IMR-90 (cell line): ENCODE measurements at regions not wholly inside any gene's neighbourhood (a gene's known extent, or its start where the extent isn't known, plus 50 kb on each side); places are given as distances from the start of the nearest gene placed in this dataset.

Experiments
- ATAC-seq: fragments of 200-7000 bp; cut with Tn5 transposase; 2 replicates; pipeline ENCODE4 v1.9.1; 2020; ENCODE audit warnings: low read depth, mild to moderate bottlenecking, moderate library complexity
- BruUV-seq: library from RNA; stranded (reverse); fragments of 400-500 nt; replicated peaks from 2 replicates; lab custom pipeline; 2021; lab: Mats Ljungman, UMichigan
- CTCF ChIA-PET: fragments of 300-600 bp; formaldehyde crosslinking; extraction: SDS; loops from one replicate; lab custom pipeline; 2021; ENCODE audit warnings: antibody characterized with exemption; lab: Yijun Ruan, JAX
- POLR2A ChIA-PET: fragments of 300-600 bp; sonication (Branson Sonifier 250); formaldehyde crosslinking; loops from one replicate; lab custom pipeline; 2022; ENCODE audit warnings: antibody characterized with exemption; ENCODE audit not compliant: unreplicated experiment; lab: Charles Lee
- DNase-seq: peaks from one replicate; pipeline ENCODE4 v3.0.0; 2013
- H2AFZ ChIP-seq: replicated peaks from 2 replicates; pipeline ENCODE3; 2013; ENCODE audit warnings: low read length, mild to moderate bottlenecking; ENCODE audit not compliant: poor library complexity
- H2AK5ac ChIP-seq: 2 replicates; pipeline ENCODE4 v1.6.1; 2013; ENCODE audit warnings: low read depth, low read length, inconsistent platforms
- H2AK9ac ChIP-seq: replicated peaks from 2 replicates; pipeline ENCODE3; 2013; ENCODE audit warnings: mild to moderate bottlenecking, low read depth, low read length, moderate library complexity; ENCODE audit not compliant: poor library complexity
- H2BK120ac ChIP-seq: 2 replicates; pipeline ENCODE4 v1.6.1; 2013; ENCODE audit warnings: low read depth, low read length, inconsistent platforms
- H2BK15ac ChIP-seq: 3 replicates; pipeline ENCODE4 v1.6.1; 2013; ENCODE audit warnings: low read depth, low read length, inconsistent platforms
- H2BK20ac ChIP-seq: 2 replicates; pipeline ENCODE4 v1.6.1; 2013; ENCODE audit warnings: low read depth, mild to moderate bottlenecking, inconsistent platforms, low read length, moderate library complexity
- H2BK5ac ChIP-seq: 2 replicates; pipeline ENCODE4 v1.6.1; 2013; ENCODE audit warnings: mild to moderate bottlenecking, low read depth, low read length, inconsistent platforms; ENCODE audit not compliant: poor library complexity, severe bottlenecking
- H3K14ac ChIP-seq: replicated peaks from 2 replicates; pipeline ENCODE4 v1.6.1; 2013; ENCODE audit warnings: low read depth, low read length, inconsistent platforms
- H3K18ac ChIP-seq: 2 replicates; pipeline ENCODE4 v1.6.1; 2013; ENCODE audit warnings: low read depth, low read length, control low read depth
- H3K23ac ChIP-seq: 2 replicates; pipeline ENCODE4 v1.6.1; 2013; ENCODE audit warnings: low read depth, low read length, inconsistent platforms
- H3K27ac ChIP-seq: 2 replicates; pipeline ENCODE4 v1.5.1; 2013; ENCODE audit warnings: mild to moderate bottlenecking, control low read depth, low read length; ENCODE audit not compliant: insufficient read depth
- H3K27me3 ChIP-seq: 2 replicates; pipeline ENCODE4 v1.6.1; 2013; ENCODE audit warnings: low read length; ENCODE audit not compliant: control insufficient read depth, insufficient read depth
- H3K36me3 ChIP-seq: 2 replicates; pipeline ENCODE4 v1.6.1; 2013; ENCODE audit warnings: low read length, mixed read lengths; ENCODE audit not compliant: control insufficient read depth, insufficient read depth
- H3K4ac ChIP-seq: 2 replicates; pipeline ENCODE4 v1.6.1; 2013; ENCODE audit warnings: low read depth, low read length, inconsistent platforms
- H3K4me1 ChIP-seq: 2 replicates; pipeline ENCODE4 v1.6.1; 2013; ENCODE audit warnings: low read length, mixed read lengths; ENCODE audit not compliant: control insufficient read depth, insufficient read depth
- H3K4me2 ChIP-seq: 2 replicates; pipeline ENCODE4 v1.6.1; 2013; ENCODE audit warnings: low read depth, mild to moderate bottlenecking, control low read depth, low read length, moderate library complexity
- H3K4me3 ChIP-seq: 2 replicates; pipeline ENCODE4 v1.5.1; 2013; ENCODE audit warnings: low read depth, mild to moderate bottlenecking, control low read depth, low read length, moderate library complexity; ENCODE audit not compliant: insufficient read depth
- H3K56ac ChIP-seq: 2 replicates; pipeline ENCODE4 v1.6.1; 2013; ENCODE audit warnings: low read length, inconsistent platforms; ENCODE audit not compliant: insufficient read depth; ENCODE audit errors: extremely low read depth
- H3K79me1 ChIP-seq, 2 experiments: 2 replicates each; pipeline ENCODE4 v1.6.1; 2013; ENCODE audit warnings: low read length in 2 of 2, inconsistent platforms in 1 of 2, low read depth in 1 of 2
- H3K9ac ChIP-seq: 2 replicates; pipeline ENCODE4 v1.6.1; 2013; ENCODE audit warnings: low read depth, low read length, control low read depth
- H3K9me1 ChIP-seq: 2 replicates; pipeline ENCODE4 v1.6.1; 2013; ENCODE audit warnings: low read length, inconsistent platforms; ENCODE audit not compliant: insufficient read depth
- H3K9me3 ChIP-seq: 2 replicates; pipeline ENCODE4 v1.6.1; 2013; ENCODE audit warnings: low read length; ENCODE audit not compliant: control insufficient read depth, insufficient read depth
- H4K20me1 ChIP-seq: 2 replicates; pipeline ENCODE4 v1.6.1; 2013; ENCODE audit warnings: low read length, inconsistent platforms; ENCODE audit not compliant: insufficient read depth
- H4K5ac ChIP-seq: 2 replicates; pipeline ENCODE4 v1.6.1; 2013; ENCODE audit warnings: mild to moderate bottlenecking, low read depth, low read length, control low read depth
- H4K8ac ChIP-seq, 2 experiments: 2 replicates each; pipeline ENCODE4 v1.6.1; 2013; ENCODE audit warnings: low read depth in 2 of 2, low read length in 2 of 2, control low read depth in 1 of 2, inconsistent platforms in 1 of 2
- H4K91ac ChIP-seq: 2 replicates; pipeline ENCODE4 v1.6.1; 2013; ENCODE audit warnings: low read depth, low read length, inconsistent platforms; ENCODE audit not compliant: insufficient read depth
- POLR2A ChIP-seq: IDR thresholded peaks from 2 replicates; pipeline ENCODE4 v1.6.1; 2012; ENCODE audit warnings: mild to moderate bottlenecking, low read depth, low read length
- WGBS, 2 experiments: methylation state at CpG; one replicate each; pipeline versions ENCODE4 v1.1.5 to v1.1.7; 2013; ENCODE audit warnings: missing lambda C conversion rate in 2 of 2; ENCODE audit not compliant: insufficient read length in 1 of 2; ENCODE audit errors: extremely low coverage in 2 of 2; 5-methylcytosine and 5-hydroxymethylcytosine counted together
- dilution Hi-C: fragments of 300-500 bp; cut with HindIII; formaldehyde crosslinking; loops from one replicate; pipeline ENCODE4 v1.14.3; 2018; ENCODE audit warnings: low sequenced_read_pairs; ENCODE audit not compliant: unreplicated experiment
- in situ Hi-C: fragments of 300-500 bp; cut with MboI; formaldehyde crosslinking; loops from 3 replicates; pipeline ENCODE4 v1.14.3; 2019; ENCODE audit warnings: low sequenced_read_pairs, inconsistent platforms, mixed read lengths
- intact Hi-C: fragments of 100-400 bp; cut with micrococcal nuclease; formaldehyde crosslinking; loops from 2 replicates; pipeline ENCODE4 v1.10.0; 2022

GRCh38 chr3:118637846-118638245, 396.8 kb downstream of the IGSF11 start:
- dilution Hi-C loops (no loop called here), in situ Hi-C loops (loop anchor here (25.0 kb wide), 1 partner anchor 1626 kb away; no protein-coding TSS in a partner anchor), intact Hi-C loops (no loop called here)
- no peak overlapping the region for H4K8ac ChIP-seq
- H2BK120ac ChIP-seq, result no peak overlapping the region
- no peak for ATAC-seq
- no peak overlapping the region for H2BK5ac ChIP-seq
- H3K9me1 ChIP-seq, result no peaks in the 10 kb centered on the region
- no peaks in the 10 kb centered on the region for H3K36me3 ChIP-seq
- H3K4me2 ChIP-seq, result no peak overlapping the region
- H3K14ac ChIP-seq, result no peak overlapping the region
- no peak overlapping the region for H2BK15ac ChIP-seq
- no peaks in the 10 kb centered on the region for H3K79me1 ChIP-seq
- 55% methylated on average over 4 of the region's 9 CpGs; no CpG with 5 or more reads in 1 of the 2 experiments for WGBS, 2 experiments
- H3K4ac ChIP-seq, result no peak overlapping the region
- H2AK9ac ChIP-seq, result no peak overlapping the region
- ChIA-PET POLR2A (no interaction called here), CTCF (no interaction called here)
- H2BK20ac ChIP-seq, result no peak overlapping the region
- no TSS peak for BruUV-seq
- H3K56ac ChIP-seq, result no peak overlapping the region
- H4K20me1 ChIP-seq, result no peaks in the 10 kb centered on the region
- H3K18ac ChIP-seq, result no peak overlapping the region
- no peak overlapping the region for H3K23ac ChIP-seq
- H3K4me3 ChIP-seq, result no peak overlapping the region
- no peak overlapping the region for H2AK5ac ChIP-seq
- no peak overlapping the region for H4K91ac ChIP-seq
- TF ChIP-seq POLR2A, result no peak
- no peaks in the 10 kb centered on the region for H3K4me1 ChIP-seq
- no peak for DNase-seq
- no peak overlapping the region for H2AFZ ChIP-seq
- H3K27me3 ChIP-seq, result no peaks in the 10 kb centered on the region
- no peak overlapping the region for H4K5ac ChIP-seq
- H3K9me3 ChIP-seq, result no peaks in the 10 kb centered on the region
- H3K9ac ChIP-seq, result no peak overlapping the region
- no peak overlapping the region for H3K27ac ChIP-seq
